ENCODE measurements at regions not wholly inside any gene's neighbourhood (a gene's known extent, or its start where the extent isn't known, plus 50 kb on each side); places are given as distances from the start of the nearest gene placed in this dataset.

DNA sequence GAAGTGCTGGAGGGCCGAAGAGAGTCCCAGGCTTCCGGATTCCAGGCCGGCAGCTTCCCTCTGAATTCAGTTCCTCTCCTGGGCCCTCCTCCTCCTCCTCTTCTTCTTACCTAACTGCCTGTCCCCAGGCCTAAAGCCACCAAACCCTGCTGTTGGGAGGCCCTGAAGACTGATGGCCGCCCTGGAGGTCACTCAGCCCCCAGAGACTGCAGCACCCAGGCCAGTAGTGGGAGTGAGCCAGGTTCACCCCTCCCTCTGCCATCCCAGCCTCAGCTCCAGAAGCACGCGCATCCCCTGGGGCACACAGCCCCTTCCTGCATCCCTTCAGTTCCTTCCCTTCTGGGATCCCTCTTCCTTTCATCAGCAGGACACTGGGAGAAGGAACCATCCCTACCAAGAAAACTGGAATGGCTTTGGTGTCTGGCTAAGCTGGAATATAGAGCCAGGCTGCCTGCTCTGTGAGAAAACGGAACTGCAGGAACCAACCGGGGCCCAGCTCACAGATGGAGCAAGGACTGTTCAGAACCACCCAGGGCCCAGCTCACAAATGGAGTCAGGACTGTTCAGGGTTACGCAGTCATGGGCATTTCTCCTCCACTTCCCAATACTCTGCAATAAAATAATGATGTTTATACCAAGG, 127.4 kb downstream of the NDUFA10 start:
- no peak overlapping the region for H3K4me3 ChIP-seq (ENCODE audit: low read depth, low read length)
- TF ChIP-seq, protein P1, sequence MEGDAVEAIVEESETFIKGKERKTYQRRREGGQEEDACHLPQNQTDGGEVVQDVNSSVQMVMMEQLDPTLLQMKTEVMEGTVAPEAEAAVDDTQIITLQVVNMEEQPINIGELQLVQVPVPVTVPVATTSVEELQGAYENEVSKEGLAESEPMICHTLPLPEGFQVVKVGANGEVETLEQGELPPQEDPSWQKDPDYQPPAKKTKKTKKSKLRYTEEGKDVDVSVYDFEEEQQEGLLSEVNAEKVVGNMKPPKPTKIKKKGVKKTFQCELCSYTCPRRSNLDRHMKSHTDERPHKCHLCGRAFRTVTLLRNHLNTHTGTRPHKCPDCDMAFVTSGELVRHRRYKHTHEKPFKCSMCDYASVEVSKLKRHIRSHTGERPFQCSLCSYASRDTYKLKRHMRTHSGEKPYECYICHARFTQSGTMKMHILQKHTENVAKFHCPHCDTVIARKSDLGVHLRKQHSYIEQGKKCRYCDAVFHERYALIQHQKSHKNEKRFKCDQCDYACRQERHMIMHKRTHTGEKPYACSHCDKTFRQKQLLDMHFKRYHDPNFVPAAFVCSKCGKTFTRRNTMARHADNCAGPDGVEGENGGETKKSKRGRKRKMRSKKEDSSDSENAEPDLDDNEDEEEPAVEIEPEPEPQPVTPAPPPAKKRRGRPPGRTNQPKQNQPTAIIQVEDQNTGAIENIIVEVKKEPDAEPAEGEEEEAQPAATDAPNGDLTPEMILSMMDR (IDR thresholded peaks at IDR 0.05; ENCODE audit: low read depth, low read length): no peak

DNA sequence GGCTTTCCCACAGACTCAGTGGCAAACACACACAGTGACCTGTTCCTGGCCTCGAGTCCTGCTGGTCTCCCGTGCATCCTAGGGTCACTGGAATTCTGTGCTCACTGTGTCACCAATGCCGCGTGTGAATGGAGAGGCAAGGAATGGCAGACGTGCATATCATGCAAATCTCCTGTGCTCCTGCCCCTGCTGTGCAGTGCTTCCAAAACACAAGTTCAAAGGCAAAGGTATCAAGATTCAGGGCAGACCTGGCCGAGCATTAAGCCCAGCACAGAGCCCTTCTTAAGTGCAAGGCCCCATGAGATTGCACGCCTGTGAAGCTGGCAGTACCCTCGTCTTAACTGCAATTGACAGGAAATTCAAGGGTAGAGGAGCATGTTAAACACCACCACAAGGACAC, 129.1 kb downstream of the NDUFA10 start:
- TF ChIP-seq, protein P1 (IDR thresholded peaks at IDR 0.05; ENCODE audit: low read depth, low read length): no peak
- H3K4me3 ChIP-seq (ENCODE audit: low read depth, low read length): no peak overlapping the region

DNA sequence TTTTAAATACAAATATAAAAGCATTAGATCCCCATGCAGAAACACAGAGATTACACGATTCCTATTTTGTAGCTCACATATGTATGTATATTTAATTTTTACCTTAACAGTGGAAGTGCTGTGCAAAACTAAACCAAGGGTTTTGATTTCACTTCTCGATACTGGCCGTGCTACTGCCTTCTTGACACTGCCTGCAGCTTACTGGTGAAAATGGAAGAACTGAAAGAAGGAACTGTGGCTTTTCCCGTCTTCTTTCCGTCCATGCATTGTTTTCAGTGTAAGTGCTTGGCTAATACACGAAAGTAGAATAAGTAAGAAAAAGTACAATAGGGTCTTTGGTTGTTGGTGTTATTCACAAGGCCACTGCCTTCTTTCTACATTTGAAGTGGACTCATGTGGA, 129.5 kb downstream of the NDUFA10 start:
- TF ChIP-seq, protein P1 (IDR thresholded peaks at IDR 0.05; ENCODE audit: low read depth, low read length): no peak
- H3K4me3 ChIP-seq (ENCODE audit: low read depth, low read length): no peak overlapping the region

DNA sequence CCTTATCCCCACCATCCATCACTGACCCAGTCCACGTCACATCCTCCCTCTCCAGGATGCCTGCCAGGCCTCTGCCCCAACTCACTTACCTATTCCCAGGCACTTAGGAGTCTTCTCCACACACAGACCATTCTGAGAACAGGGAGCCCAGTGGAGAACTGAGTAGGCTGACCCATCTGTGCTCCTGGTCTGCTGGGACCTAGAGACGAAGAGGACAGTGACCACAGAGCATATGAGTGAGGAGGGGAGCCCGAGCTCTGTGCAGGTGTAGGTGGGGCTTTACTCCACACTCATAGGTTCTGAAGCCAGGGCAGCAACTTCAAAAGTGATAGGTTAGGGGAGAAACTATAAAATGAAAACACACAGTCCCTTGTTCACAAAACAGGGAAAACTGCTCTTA, 130.0 kb downstream of the NDUFA10 start:
- TF ChIP-seq, protein P1 (IDR thresholded peaks at IDR 0.05; ENCODE audit: low read depth, low read length): no peak

GRCh38 chr2:239894276-239894675, 130.9 kb downstream of the NDUFA10 start:
- TF ChIP-seq, protein P1 (IDR thresholded peaks at IDR 0.05; ENCODE audit: low read depth, low read length): no peak
- no peak overlapping the region for H3K4me3 ChIP-seq (ENCODE audit: low read depth, low read length)

More for the DNA sequence above, 130.0 kb downstream of the NDUFA10 start:
- no peak overlapping the region for H3K4me3 ChIP-seq (ENCODE audit: low read depth, low read length)

DNA sequence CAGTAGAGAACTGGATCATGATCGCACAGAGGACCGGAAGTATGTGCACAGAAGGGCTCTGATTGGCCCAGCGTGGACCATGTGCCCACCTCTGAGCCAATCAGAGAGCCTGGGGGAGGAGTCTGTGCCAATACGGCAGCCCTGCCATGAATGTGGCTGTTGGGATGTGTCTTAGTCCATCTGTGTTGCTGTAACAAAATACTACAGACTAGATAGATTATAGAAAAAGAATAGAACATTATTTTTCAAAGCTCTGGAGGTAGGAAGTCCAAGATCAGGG, 132.0 kb downstream of the NDUFA10 start:
- TF ChIP-seq, protein P1 (IDR thresholded peaks at IDR 0.05; ENCODE audit: low read depth, low read length): no peak
- H3K4me3 ChIP-seq (ENCODE audit: low read depth, low read length): no peak overlapping the region

DNA sequence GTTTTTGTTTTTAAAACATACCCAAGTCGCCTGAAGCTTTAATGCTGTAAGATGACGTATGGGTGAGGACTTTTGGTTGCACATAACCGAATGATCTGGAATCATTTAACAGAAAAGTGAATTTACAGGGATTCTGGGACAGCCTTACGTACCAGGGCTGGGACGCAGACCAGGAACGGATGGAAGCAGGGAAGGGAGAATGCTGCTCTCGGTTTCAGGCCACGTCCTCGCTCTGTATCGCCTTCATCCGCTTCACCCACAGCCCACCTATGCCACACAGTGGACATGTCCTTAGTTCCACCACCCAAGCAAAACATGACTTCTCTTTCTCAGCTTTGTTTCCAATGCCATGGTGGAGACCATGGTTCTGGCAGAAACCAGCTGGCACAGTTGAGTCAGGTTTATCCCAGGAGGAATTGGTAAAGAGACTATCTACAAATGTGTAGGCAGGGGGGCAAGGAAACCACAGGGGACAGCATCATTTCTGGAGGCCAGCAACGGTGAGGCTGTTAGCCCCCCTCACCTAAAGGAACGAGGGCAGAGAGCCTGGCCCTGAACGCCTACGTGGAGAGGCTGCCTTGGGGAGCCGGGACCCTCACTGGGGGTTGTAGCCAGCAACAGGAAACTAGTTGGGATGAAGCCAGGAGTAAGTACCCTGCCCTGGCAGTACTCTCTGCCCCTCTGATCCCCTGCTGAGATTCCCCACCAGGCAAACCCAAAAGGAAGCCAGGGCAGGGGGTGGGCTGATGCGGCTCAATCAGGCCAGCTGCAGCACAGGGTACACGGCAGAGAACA, 132.5 kb downstream of the NDUFA10 start:
- TF ChIP-seq, protein P1 (IDR thresholded peaks at IDR 0.05; ENCODE audit: low read depth, low read length): no peak
- no peak overlapping the region for H3K4me3 ChIP-seq (ENCODE audit: low read depth, low read length)

All from WI38 (cell line).